ENCODE measurements at regions not wholly inside any gene's neighbourhood (a gene's known extent, or its start where the extent isn't known, plus 50 kb on each side); places are given as distances from the start of the nearest gene placed in this dataset.

- TF ChIP-seq CTCF (conservative IDR thresholded peaks at IDR 0.05; ENCODE audit: low read depth, low read length) (no peak), EZH2 (IDR thresholded peaks at IDR 0.05; ENCODE audit: borderline replicate concordance, low read depth, low read length, poor library complexity, severe bottlenecking) (no peak)
Measured at GRCh38 chr6:115704028-115704427, 356.7 kb downstream of the FRK start.

All from A673 (cell line).